GM19463 (cell line): ENCODE measurements at regions not wholly inside any gene's neighbourhood (a gene's known extent, or its start where the extent isn't known, plus 50 kb on each side); places are given as distances from the start of the nearest gene placed in this dataset.
"Not testable (repeated sequence)": the region's sequence is repeated elsewhere in the genome, so short reads cannot be mapped to it uniquely, and the experiment has no call there.

Experiments
- ATAC-seq: cut with Tn5 transposase; IDR thresholded peaks from one replicate; pipeline ENCODE4 v1.9.1; 2021; ENCODE audit warnings: mild to moderate bottlenecking, moderate library complexity; ENCODE audit not compliant: unreplicated experiment

DNA sequence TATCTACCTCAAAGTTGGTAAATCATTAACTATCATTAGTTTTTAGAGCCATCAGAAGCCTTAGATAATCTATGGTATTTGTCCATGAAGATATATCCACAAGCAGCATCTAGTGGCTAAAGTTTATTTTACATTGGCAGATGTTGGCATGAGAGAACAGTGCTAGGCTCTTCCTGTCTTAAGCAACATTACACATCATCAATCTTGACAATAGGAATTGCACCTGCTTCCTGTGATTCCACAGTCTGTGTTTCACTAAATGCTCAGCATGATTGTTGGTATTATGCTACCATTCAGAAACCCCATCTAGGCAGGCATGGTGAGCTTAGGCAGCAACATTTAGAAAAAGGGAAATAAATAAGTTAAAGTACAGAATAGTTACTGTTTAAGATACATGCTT, 246.6 kb downstream of the SLCO4C1 start:
- no peak for ATAC-seq

DNA sequence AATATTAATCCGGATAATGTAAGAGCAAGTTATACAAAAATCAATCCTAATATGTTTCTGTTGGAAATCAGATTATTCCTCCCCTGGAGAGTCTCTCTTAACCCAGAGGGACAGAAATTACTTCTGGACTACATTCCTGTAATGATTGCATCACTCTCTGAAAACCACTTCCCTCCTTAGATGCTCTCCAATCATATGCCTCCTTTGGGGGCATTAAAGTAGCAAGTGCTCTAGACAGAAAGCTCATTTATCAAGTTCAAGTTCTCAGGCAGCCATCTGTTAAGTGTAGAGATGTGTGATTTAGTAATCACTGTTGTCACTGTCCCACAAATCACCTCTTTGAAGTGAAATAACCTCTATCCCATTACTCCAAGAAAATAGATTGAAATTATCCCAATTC, 247.1 kb downstream of the SLCO4C1 start:
- no peak for ATAC-seq

DNA sequence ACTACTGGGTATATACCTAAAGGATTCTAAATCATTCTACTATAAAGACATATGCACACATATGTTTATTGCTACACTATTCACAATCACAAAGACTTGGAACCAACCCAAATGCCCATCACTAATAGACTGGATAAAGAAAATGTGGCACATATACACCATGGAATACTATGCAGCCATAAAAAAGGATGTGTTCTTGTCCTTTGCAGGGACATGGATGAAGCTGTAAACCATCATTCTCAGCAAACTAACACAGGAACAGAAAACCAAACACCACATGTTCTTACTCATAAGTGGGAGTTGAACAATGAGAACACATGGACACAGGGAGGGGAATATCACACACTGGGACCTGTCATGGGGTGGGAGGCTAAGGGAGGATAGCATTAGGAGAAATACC, 249.0 kb downstream of the SLCO4C1 start:
- not testable (repeated sequence) for ATAC-seq

DNA sequence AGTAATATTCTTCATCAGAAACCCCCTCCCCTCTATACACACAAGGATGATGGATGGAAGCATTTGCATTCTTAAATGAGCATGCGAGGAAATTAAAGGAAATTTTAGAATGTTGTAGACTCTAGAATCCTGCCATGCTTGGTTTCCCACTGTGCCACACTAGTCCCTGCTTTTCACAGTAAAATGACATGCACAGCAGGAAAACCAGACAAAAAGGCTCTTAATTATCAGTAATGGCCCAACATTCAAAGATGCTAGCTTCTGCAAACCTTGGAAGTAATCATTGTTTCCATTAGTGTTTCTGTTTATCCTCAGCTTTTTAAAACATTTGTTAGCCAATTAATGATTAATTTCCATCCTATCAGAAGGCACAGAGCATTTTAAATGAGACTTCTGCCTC, 255.8 kb downstream of the SLCO4C1 start:
- no peak for ATAC-seq

- ATAC-seq = no peak
These were observed 259.2 kb downstream of the SLCO4C1 start for GRCh38 chr5:102036927-102037326.

DNA sequence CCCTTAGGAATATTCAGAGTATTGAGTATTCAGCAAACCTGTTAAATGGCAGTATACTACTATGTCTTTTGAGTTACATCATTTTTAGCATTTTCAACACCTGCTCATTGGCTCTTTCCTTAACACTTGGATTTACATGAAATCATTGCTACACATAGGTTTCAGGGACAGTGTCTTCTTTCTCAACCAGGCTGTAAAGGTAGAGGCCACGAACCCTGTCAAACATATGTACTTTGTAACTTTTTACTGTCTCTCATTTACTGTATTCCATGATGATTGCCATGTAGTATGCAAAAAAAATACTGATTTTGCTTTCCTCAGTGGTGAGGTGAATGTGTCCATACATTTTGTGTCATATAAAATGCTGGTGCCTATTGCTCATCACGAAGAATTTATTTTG, 264.4 kb downstream of the SLCO4C1 start:
- ATAC-seq = no peak

GRCh38 chr5:102018690-102019089, 277.4 kb downstream of the SLCO4C1 start:
- ATAC-seq = no peak

DNA sequence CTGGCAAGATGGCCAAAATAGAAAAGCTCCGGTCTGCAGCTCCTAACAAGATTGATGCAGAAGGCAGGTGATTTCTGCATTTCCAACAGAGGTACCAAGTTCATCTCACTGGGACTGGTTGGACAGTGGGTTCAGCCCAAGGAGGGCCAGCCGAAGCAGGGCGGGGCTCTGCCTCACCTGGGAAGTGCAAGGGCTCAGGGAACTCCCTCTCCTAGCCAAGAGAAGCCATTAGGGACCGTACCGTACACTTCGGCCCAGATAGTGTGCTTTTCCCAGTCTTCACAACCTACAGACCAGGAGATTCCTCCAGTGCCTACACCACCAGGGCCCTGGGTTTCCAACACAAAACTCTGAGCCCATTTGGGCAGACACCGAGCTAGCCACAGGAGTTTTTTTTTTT, 277.8 kb downstream of the SLCO4C1 start:
- ATAC-seq = no peak

DNA sequence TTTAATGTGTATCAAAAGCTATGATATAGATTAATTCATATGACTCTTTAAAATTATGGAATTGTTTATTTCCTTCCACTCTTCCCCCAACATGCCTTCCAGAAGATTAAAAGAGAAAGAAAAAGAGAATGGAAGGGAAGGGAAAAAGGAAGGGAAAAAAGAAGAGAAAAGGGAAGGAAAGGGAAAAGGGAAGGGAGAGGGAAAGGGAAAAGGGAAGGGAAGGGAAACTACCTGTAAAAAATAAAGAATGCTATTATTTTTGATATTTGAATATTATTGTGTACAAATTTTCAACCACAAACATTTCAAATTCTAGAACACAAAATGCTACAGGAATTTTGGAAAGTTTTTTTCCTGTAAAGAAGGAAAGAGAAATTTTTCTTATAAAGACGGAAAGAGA, 281.7 kb downstream of the SLCO4C1 start:
- no peak for ATAC-seq

DNA sequence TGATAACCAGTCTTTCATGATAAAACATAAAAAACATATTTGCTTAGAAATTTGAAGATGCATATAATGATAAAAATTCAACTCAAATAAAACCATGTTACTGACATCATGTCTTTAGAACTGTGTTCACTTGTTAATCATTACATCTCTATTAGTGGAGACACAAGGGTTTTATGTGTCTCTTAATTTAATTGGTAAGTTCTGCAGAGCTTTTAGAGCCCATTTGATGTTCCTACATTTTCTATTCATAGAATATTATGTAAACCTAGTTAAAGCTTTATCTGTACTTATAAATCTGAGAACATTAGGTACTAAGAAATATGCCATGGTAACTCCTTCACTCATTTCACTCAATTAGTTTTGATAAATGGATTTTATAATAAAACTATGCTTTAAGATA, 285.4 kb downstream of the SLCO4C1 start:
- no peak for ATAC-seq

GRCh38 chr5:101997235-101997634, 298.8 kb downstream of the SLCO4C1 start:
- no peak for ATAC-seq

DNA sequence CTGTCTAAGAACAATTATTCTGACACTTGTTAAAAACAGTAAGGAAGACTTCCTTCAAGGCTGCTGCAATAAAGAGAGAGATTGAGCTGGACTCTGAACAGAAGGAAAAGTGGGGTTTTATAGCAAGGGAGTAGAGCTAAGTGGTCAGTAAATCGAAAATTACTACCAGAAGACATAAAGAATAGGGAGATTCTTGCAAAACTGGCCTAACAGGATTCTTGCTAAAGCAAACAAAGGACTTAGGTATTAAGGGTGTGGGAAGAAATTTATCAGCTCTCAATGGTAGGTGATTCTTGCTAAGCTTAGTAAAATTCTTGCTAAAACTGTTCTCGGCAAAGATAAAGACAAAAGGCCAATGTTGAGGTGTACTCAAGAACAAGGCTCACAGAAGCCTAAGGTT, 300.5 kb downstream of the SLCO4C1 start:
- ATAC-seq = no peak

- ATAC-seq = no peak
These were observed 304.6 kb downstream of the SLCO4C1 start for GRCh38 chr5:101991486-101991885.

DNA sequence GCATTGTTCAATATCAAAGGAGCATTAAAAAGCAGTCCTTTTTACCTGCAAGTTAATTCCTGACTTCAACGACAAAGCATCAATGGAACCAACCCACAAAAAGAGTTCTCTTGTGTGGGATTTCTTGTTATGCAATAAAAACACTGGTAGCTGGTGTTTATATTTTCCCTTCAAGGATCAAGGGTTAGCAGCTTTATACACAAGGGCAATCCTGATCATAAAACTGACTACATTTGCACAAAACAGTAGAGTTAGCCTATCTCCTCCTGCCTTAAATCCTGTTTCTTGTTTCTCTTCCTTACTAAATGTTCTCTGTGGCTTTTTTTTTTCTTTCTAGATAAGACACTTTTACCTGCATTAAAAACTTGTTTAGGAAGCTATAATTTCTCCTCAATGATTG, 306.4 kb downstream of the SLCO4C1 start:
- ATAC-seq = no peak

DNA sequence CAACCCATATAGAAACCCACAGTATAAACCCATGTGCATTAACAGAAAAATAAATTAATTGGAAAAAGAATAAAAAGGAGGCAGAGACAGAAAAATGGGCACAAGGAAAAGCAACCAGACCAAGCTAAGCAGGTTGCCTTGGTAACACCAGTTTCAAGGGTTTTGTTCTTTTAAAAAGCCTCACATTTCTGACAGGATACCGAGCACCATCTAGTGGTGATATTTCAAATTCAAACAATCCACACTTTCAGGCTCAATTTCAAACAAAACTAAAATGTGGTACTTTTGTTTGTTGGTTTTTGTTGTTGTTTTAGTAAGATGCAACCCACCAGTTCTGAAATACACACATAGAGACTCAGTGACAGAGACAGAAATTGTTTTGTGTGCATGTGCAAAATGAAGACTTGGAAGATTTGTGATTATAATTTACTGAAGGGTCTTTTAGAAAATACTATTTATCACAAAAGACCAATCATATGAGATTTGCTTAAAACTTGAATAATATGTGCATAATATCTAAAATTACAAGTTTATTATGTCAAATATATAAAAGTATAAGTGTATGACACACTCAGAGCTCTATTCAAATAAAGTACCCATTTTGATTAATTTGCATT, 318.2 kb downstream of the SLCO4C1 start:
- ATAC-seq = peak; percentile 86

GRCh38 chr5:101976933-101977332, 319.2 kb downstream of the SLCO4C1 start:
- ATAC-seq = no peak

- no peak for ATAC-seq
These were observed 326.3 kb downstream of the SLCO4C1 start for GRCh38 chr5:101969742-101970141.

GRCh38 chr5:101966476-101966875, 329.6 kb downstream of the SLCO4C1 start:
- ATAC-seq = no peak

DNA sequence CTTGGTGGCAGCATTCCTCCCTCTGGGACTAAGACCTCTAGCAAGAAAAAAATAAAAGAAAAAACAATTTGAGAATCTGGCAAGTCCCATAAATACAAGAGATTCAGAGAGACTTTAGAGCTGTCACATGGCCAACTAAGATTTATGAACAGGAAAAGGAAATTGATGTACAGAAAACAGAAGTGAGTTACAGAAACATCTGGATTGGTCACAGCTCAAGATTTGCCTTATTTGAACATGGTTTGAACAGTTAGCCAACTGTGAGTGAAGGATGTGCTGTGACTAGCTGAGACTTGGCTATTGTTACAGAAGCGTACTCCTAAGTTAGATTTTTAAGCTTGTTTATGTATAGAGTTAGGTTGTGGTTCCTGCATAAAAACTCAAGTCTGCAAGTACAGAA, 340.2 kb downstream of the SLCO4C1 start:
- ATAC-seq = no peak

GRCh38 chr5:101950019-101950418, 346.1 kb downstream of the SLCO4C1 start:
- no peak for ATAC-seq

DNA sequence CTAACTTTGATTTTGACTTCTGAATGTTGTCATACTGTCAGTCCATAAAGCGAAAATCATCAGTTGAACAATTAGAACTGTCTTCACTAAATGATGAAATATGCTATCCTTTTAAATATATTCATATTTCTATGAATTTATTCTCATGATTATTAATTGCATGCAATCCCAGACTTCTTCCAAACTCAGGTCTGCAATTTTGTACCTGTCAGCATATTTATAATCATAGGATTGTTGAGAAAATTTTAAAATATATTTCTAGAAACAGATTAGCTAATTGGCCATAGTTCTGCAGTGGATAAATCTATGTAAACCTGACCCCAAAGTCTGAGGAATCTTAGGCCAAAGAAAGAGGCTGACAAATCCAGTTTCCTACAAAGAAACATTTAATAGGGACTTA, 347.5 kb downstream of the SLCO4C1 start:
- no peak for ATAC-seq

DNA sequence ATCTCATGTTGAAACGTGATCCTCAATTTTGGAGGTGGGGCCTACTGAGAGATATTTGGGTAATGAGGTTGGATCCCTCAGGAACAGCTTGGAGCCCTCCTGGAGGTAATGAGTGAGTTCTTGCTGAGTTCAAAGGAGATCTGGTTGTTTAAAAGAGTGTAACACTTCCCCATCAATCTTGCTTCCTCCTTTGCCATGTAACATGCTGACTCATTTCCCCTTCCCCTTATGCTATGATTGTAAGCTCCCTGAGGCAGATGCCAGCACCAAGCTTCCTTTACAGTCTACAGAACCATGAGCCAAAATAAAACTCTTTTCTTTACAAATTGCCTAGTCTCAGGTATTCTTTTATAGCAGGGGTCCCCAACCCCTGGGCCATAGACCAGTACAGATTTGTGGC, 352.3 kb downstream of the SLCO4C1 start:
- no peak for ATAC-seq

- peak; percentile 84 for ATAC-seq
These were observed 353.7 kb downstream of the SLCO4C1 start for GRCh38 chr5:101942321-101942882.
